ENCODE measurements at regions not wholly inside any gene's neighbourhood (a gene's known extent, or its start where the extent isn't known, plus 50 kb on each side); places are given as distances from the start of the nearest gene placed in this dataset.

- TF ChIP-seq, protein P1, sequence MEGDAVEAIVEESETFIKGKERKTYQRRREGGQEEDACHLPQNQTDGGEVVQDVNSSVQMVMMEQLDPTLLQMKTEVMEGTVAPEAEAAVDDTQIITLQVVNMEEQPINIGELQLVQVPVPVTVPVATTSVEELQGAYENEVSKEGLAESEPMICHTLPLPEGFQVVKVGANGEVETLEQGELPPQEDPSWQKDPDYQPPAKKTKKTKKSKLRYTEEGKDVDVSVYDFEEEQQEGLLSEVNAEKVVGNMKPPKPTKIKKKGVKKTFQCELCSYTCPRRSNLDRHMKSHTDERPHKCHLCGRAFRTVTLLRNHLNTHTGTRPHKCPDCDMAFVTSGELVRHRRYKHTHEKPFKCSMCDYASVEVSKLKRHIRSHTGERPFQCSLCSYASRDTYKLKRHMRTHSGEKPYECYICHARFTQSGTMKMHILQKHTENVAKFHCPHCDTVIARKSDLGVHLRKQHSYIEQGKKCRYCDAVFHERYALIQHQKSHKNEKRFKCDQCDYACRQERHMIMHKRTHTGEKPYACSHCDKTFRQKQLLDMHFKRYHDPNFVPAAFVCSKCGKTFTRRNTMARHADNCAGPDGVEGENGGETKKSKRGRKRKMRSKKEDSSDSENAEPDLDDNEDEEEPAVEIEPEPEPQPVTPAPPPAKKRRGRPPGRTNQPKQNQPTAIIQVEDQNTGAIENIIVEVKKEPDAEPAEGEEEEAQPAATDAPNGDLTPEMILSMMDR (conservative IDR thresholded peaks at IDR 0.05; ENCODE audit: low read length) = no peak
- no peak for TF ChIP-seq EZH2phosphoT487 (IDR thresholded peaks at IDR 0.05; ENCODE audit: borderline replicate concordance, low read depth, low read length)
Measured at GRCh38 chr10:78437407-78437768, 403.7 kb downstream of the RPS24 start.

Data from OCI-LY7 (cell line).